GM21447 (cell line): ENCODE measurements at regions not wholly inside any gene's neighbourhood (a gene's known extent, or its start where the extent isn't known, plus 50 kb on each side); places are given as distances from the start of the nearest gene placed in this dataset.
"Not testable (repeated sequence)": the region's sequence is repeated elsewhere in the genome, so short reads cannot be mapped to it uniquely, and the experiment has no call there.

Experiments
- ATAC-seq: cut with Tn5 transposase; IDR thresholded peaks from one replicate; pipeline ENCODE4 v1.9.1; 2021; ENCODE audit not compliant: unreplicated experiment

GRCh38 chr3:18083273-18083590 is 340.8 kb upstream of the TBC1D5 start:
- not testable (repeated sequence) for ATAC-seq

DNA sequence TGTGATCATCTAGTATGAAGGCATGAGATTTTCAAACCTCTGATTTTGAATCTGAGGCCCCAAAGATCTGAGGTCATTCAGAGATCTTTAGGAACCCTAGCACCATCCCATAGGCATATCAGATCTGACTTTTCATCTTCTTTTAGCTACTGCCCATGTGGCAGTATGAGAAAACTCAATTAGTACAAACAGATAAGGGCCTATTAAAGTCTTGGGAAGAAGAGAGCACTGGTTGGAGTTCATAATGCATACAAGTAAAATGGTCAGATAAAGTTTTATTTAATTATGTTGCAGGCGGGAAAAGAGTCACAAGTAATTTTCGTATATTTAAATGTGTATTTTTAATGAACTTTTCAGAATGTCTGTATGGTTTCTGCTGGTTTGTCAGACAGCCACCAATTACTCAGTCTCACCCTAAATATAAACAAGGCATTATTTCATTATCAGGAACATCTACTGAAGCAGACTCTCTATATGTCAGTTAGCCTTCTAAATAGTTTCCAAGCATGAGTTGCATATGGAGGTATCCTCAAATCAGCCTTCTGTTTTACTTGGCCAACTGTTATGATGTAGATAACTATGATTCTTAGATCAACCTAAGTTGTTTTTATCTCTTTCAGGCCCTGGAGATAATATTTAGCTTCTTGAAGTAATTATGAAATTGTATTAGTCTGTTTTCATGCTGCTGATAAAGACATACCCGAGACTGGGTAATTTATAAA is 340.3 kb upstream of the TBC1D5 start:
- no peak for ATAC-seq

- no peak for ATAC-seq
Observed at GRCh38 chr3:18080198-18080689, 337.8 kb upstream of the TBC1D5 start.

DNA sequence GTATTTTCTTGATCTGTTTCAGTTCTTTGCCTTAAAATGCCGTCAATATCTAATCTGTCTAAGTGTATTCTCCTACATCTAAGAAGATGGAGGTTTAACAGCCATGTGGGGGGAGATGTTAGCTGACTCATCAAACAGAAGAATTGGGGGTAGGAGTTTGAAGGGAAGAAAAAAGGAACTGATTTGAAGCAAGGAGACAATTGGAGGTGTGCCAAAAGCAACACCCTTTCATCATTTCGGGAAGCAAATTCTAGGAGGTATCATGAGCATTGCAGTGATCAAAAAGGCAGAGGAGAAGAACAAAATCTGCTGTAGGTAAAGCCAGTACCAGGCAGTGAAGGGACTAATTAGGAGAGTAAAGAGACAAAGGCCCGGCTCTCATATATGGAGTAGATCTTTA is 337.3 kb upstream of the TBC1D5 start:
- ATAC-seq, result no peak

DNA sequence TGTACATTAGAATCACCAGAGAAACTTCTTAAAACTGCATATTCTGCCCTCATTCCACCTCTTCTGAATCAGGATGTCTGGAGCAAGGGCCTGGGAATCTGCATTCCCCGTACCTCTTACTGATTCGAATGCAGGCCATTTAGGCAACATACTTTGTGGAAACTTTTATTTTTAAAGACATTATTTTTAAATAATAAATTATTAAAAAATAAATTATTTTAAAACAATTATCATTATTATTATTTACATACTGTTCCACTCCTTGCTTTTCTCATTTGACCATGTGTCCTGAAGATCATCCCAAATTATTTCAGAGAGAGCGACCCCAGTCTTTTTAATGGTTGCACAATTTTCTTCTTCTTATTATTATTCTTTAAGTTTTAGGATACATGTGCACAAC is 336.6 kb upstream of the TBC1D5 start:
- ATAC-seq, result no peak

GRCh38 chr3:18077128-18077840 is 334.9 kb upstream of the TBC1D5 start:
- ATAC-seq, result no peak

DNA sequence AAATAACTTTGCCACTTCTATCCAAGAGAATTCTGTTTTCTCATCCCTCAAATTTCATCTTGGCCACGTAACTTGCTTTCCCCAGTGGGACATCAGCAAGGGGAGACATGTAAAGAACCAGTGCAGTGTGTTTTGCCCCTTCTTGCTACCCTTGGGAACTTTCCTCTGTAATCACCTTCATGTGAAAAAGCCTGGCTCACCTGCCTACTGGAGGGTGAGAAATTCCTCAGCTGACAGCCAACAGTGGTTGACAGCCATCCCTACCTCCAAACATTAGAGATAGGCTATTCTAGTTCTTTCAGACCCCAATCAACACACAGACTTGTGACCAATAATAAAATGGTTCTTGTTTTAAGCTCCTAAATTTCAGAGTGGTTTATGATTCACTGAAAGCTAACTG is 333.9 kb upstream of the TBC1D5 start:
- ATAC-seq, result no peak

- no peak for ATAC-seq
Observed at GRCh38 chr3:18075799-18076198, 333.4 kb upstream of the TBC1D5 start.

DNA sequence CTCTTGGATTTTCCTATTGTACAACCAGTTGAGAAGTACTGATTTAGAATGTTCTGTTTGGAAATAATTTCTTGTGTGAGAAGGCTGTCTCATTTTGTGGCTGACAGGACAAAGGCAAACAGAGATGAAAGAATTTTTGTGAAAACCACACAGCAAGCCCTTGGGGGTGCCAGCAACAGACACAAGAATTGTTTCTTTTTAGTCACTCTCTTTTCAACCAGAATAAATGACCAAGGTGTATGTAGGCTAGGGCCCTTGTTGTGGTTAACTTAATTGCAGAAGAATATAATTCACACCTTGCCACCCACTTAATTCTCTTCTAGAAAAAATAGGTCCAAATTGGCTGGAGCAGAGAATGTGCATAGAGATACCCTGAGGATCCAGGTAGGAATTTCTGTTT is 329.4 kb upstream of the TBC1D5 start:
- ATAC-seq, result no peak

DNA sequence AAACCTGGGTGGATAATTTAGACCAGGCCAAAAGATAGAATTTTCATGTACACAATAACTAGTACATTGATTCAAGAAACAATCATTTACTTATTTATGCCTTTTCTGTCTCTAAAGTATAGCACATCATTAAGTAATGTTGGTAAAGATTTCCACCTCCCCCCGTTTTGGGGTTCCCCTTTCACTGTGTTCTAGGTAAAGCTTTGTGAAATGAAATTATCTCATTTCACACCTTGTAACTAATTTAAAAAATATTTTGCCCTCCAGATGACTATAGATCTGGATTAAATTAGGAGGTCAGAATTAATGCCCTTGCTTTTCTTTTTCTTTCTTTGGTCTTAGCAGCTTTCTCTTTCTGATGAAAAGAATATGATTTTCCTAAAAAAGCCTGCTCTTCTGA is 328.5 kb upstream of the TBC1D5 start:
- no peak for ATAC-seq

DNA sequence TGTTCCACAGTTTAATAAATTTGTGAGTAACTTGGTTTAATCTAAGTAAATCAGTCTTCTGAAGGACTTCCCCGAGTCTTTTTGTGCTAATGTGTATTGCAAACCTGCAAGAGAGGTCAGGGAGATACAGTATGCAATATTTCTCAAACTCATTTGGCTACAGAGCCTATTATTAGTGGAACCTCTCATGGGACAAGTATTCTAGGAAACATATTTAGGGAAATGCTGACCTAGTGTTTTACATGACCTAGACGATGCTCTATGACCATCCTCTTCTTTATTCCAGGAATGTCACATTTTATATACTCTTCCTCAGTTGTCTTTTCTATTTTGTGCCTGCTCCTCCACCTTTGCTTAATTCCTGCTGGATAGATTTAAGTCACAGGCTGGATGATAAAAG is 327.8 kb upstream of the TBC1D5 start:
- ATAC-seq, result no peak

DNA sequence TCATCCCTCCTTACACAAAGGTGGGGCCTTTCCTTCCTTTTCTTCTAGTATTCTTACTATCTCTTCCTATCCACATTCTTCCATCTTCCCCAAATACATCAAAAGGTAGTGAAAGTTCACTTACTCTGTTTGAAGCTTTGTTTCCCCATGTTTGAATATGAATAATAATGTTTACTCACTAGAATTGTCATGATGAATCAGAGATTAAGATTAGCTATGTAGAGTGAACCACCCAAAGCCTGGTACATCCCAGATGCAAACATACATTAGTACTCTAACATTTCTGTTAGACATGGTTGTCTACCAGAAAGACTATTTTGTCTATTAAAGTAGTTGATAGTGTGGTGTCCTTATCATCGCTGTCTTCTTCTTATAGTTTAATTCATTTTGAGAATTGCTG is 327.1 kb upstream of the TBC1D5 start:
- ATAC-seq, result no peak

DNA sequence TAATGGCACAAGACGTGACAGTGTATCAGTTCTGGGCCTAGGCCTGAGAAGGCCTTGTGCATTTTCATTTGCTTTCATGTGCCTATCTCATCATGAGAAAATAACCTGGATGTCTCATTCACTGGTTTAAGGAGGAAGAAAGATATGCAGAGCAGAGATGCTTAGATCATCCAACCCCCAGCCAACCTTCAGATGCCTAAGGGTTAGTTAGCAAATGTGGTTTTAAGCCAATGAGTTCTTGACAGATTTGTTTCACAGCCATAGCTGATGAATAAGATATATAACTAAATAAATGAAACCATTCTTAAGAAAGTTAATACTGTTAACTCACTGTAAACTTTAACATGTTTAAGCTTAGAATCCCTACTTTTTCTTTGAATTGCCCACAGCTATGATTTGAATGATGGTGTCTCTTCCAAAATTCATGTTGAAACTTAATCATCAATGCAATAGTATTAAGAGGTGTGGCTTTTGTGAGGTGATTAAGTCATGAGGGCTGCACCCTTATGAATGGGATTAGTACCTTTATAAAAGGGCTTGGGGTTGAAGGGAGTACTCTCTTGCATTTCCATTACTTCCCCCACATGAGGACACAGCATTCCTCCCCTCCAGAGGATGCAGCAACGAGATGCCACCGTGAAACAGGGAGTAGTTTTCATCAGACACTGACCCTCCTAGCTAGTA is 324.6 kb upstream of the TBC1D5 start:
- no peak for ATAC-seq

- no peak for ATAC-seq
Observed at GRCh38 chr3:18064586-18064985, 322.2 kb upstream of the TBC1D5 start.

DNA sequence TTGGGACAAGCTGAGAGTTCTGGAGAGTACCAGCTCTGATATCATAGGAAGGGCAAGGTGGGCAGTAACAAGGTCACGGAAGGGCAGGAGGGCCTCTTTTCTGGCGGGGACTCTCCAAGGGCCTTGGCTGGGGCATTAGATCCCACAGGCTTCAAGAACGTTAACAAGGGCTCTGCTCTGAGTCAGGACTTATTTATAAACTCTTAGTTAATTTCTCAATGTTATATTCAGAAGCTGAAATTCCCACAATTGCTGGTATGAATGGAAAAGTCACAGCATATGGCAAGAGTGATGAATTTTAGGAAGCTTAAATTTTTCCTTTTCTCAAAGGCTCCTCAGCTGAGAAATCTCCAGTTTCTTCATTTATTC is 320.2 kb upstream of the TBC1D5 start:
- no peak for ATAC-seq

GRCh38 chr3:18061737-18062656 is 319.6 kb upstream of the TBC1D5 start:
- ATAC-seq, result no peak

- no peak for ATAC-seq
Observed at GRCh38 chr3:18058666-18059065, 316.2 kb upstream of the TBC1D5 start.

GRCh38 chr3:18057471-18058091 is 315.1 kb upstream of the TBC1D5 start:
- ATAC-seq, result no peak

- ATAC-seq, result no peak
Observed at GRCh38 chr3:18054625-18055024, 312.2 kb upstream of the TBC1D5 start.

DNA sequence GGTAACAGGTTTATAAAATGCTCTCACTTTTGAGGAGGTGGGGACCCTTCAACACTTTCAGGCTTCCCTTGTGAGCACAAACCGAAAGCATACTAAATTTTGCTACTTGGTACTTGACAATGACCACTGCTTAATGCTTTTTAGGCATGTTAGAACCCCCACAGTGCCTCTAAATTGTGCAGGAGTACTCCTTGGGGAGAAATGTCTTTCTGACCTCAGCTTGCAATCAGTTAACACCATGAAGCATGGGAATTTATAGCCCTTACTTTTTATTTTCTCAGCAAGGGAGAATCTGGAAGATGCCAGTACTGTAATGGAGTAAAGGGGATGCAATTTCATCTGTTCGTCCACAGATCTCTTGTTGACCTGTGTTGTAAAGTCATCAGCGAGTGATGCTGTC is 308.9 kb upstream of the TBC1D5 start:
- ATAC-seq, result no peak

GRCh38 chr3:18049096-18049495 is 306.7 kb upstream of the TBC1D5 start:
- no peak for ATAC-seq
